GM12878 (cell line): ENCODE measurements at regions not wholly inside any gene's neighbourhood (a gene's known extent, or its start where the extent isn't known, plus 50 kb on each side); places are given as distances from the start of the nearest gene placed in this dataset.

ENCODE experiments used
- ATAC-seq: fragments of 200-7000 bp; cut with Tn5 transposase; 3 replicates; pipeline ENCODE4 v1.9.1; 2020; ENCODE audit warnings: mild to moderate bottlenecking, moderate library complexity
- BruUV-seq: library from RNA; stranded (reverse); fragments of 400-500 nt; replicated peaks from 2 replicates; lab custom pipeline; 2021; lab: Mats Ljungman, UMichigan
- CTCF ChIA-PET: fragments of 300-600 bp; sonication (Branson Sonifier 250); formaldehyde crosslinking; extraction: SDS; loops from one replicate; lab custom pipeline; 2021; ENCODE audit warnings: inconsistent platforms; lab: Yijun Ruan, JAX
- POLR2A ChIA-PET: fragments of 350-600 bp; formaldehyde crosslinking; extraction: SDS; loops from one replicate; lab custom pipeline; 2021; ENCODE audit warnings: inconsistent platforms; lab: Charles Lee
- RAD21 ChIA-PET: fragments of 300-600 bp; sonication (Branson Sonifier 250); formaldehyde crosslinking; loops from one replicate; lab custom pipeline; 2023; ENCODE audit warnings: antibody characterized with exemption; ENCODE audit not compliant: unreplicated experiment; lab: Charles Lee
- SMC1A ChIA-PET: fragments of 300-600 bp; sonication (Branson Sonifier 250); formaldehyde crosslinking; loops from one replicate; lab custom pipeline; 2023; ENCODE audit not compliant: unreplicated experiment, uncharacterized antibody; lab: Charles Lee
- DNase-seq: peaks from one replicate; pipeline ENCODE4 v3.0.0-alpha.2; 2011; ENCODE audit warnings: low read depth, low spot score
- FAIRE-seq: peaks from 3 replicates; lab custom pipeline; 2011; peaks lifted over from hg19 to GRCh38; lab: Jason Lieb, UNC
- H2AFZ ChIP-seq: 2 replicates; pipeline ENCODE4 v1.6.0; 2011; ENCODE audit warnings: low read depth, low read length, control low read depth; ENCODE audit not compliant: control insufficient read depth
- H3K27ac ChIP-seq: 2 replicates; pipeline ENCODE4 v1.5.1; 2011; ENCODE audit warnings: control low read depth; ENCODE audit not compliant: control insufficient read depth, insufficient read depth
- H3K27me3 ChIP-seq, 2 experiments: replicated peaks in 1 of 2; 2 replicates each; pipeline versions ENCODE4 v1.6.0 to v1.6.1; 2011; ENCODE audit warnings: low read length in 1 of 2; ENCODE audit not compliant: control insufficient read depth in 2 of 2, insufficient read depth in 2 of 2
- H3K36me3 ChIP-seq, 2 experiments: 2 replicates each; pipeline ENCODE4 v1.5.1; 2011; ENCODE audit warnings: low read length in 1 of 2; ENCODE audit not compliant: control insufficient read depth in 2 of 2, insufficient read depth in 2 of 2
- H3K4me1 ChIP-seq: 2 replicates; pipeline ENCODE4 v1.6.1; 2011; ENCODE audit warnings: mild to moderate bottlenecking, low read length, moderate library complexity, mixed read lengths; ENCODE audit not compliant: control insufficient read depth, insufficient read depth
- H3K4me2 ChIP-seq: 2 replicates; pipeline ENCODE4 v1.6.0; 2011; ENCODE audit warnings: control low read depth; ENCODE audit not compliant: control insufficient read depth, insufficient read depth
- H3K4me3 ChIP-seq: fragments of 200-600 bp; sonication (generic); 2 replicates; pipeline ENCODE4 v1.5.1; 2016
- H3K79me2 ChIP-seq: 2 replicates; pipeline ENCODE4 v1.6.0; 2011; ENCODE audit warnings: low read length; ENCODE audit not compliant: control insufficient read depth, insufficient read depth
- H3K9ac ChIP-seq: 2 replicates; pipeline ENCODE4 v1.8.0; 2011; ENCODE audit warnings: low read length, control low read depth, mixed read lengths; ENCODE audit not compliant: control insufficient read depth, insufficient read depth
- H3K9me3 ChIP-seq: replicated peaks from 3 replicates; pipeline ENCODE4 v1.5.1; 2011; ENCODE audit warnings: mild to moderate bottlenecking, low read length; ENCODE audit not compliant: control insufficient read depth, insufficient read depth
- H4K20me1 ChIP-seq: 2 replicates; pipeline ENCODE4 v1.6.0; 2011; ENCODE audit not compliant: control insufficient read depth, insufficient read depth
- CBX5 ChIP-seq: sonication (generic); IDR thresholded peaks from 2 replicates; pipeline ENCODE4 v1.6.1; 2016; ENCODE audit warnings: low read depth, moderate library complexity, mild to moderate bottlenecking, inconsistent platforms
- PML ChIP-seq: IDR thresholded peaks from 2 replicates; pipeline ENCODE4 v1.6.1; 2012; ENCODE audit warnings: low read length, inconsistent platforms
- SPI1 ChIP-seq: IDR thresholded peaks from 2 replicates; pipeline ENCODE4 v1.6.1; 2011; ENCODE audit warnings: low read depth, mild to moderate bottlenecking, low read length, moderate library complexity, borderline replicate concordance; ENCODE audit not compliant: insufficient read depth
- WGBS: methylation state at CpG from one replicate; pipeline ENCODE4 v1.1.6; 2016; ENCODE audit warnings: low lambda C conversion rate; ENCODE audit not compliant: insufficient replicate concordance, insufficient coverage; ENCODE audit errors: missing lambda C conversion rate; 5-methylcytosine and 5-hydroxymethylcytosine counted together
- in situ Hi-C: fragments of 300-500 bp; cut with MboI; formaldehyde crosslinking; loops from 9 replicates; pipeline ENCODE4 v1.14.3; 2018; ENCODE audit warnings: mixed read lengths
- intact Hi-C: fragments of 100-400 bp; cut with micrococcal nuclease; formaldehyde crosslinking; loops from one replicate; pipeline ENCODE4 v1.14.2; 2022; ENCODE audit not compliant: unreplicated experiment

- Histone ChIP-seq H2AFZ (no peak overlapping the region), H3K4me1 (no peaks in the 10 kb centered on the region), H3K4me2 (no peak overlapping the region), H3K79me2 (no peaks in the 10 kb centered on the region), H3K9me3 (no peaks in the 10 kb centered on the region; the same call in 2 of the 3 replicates), H3K36me3 (no peaks in the 10 kb centered on the region), H3K27me3 (no peaks in the 10 kb centered on the region), H3K9ac (no peak overlapping the region), H3K27ac (no peak overlapping the region), H3K4me3 (no peak overlapping the region), H4K20me1 (no peaks in the 10 kb centered on the region)
- SMC1A ChIA-PET: no interaction called here
- DNase-seq (no peak), ATAC-seq (no peak), FAIRE-seq (no peak)
- POLR2A ChIA-PET: no interaction called here
- in situ Hi-C loops: no loop called here
- BruUV-seq: no TSS peak
- intact Hi-C loops: no loop called here
- CTCF ChIA-PET: no interaction called here
- WGBS: 15% methylated on average over 2 of the region's 2 CpGs
- RAD21 ChIA-PET: no interaction called here
- TF ChIP-seq PML (no peak), SPI1 (no peak)
These were observed 515.0 kb upstream of the TUSC1 start for GRCh38 chr9:26193237-26193636.

GRCh38 chr9:26191711-26192110, 513.5 kb upstream of the TUSC1 start:
- H3K4me2 ChIP-seq: no peak overlapping the region
- BruUV-seq: no TSS peak
- no peaks in the 10 kb centered on the region; the same call in 2 of the 3 replicates for H3K9me3 ChIP-seq
- 95% methylated on average over 1 of the region's 1 CpG for WGBS
- no peak overlapping the region for H3K27ac ChIP-seq
- CTCF ChIA-PET: no interaction called here
- no peak overlapping the region for H2AFZ ChIP-seq
- POLR2A ChIA-PET: no interaction called here
- intact Hi-C loops (no loop called here), in situ Hi-C loops (no loop called here)
- H3K79me2 ChIP-seq: no peaks in the 10 kb centered on the region
- RAD21 ChIA-PET: no interaction called here
- no peaks in the 10 kb centered on the region for H3K4me1 ChIP-seq
- no peaks in the 10 kb centered on the region for H3K36me3 ChIP-seq
- TF ChIP-seq SPI1 (no peak), CBX5 (no peak)
- no peak for ATAC-seq
- no peak overlapping the region for H3K9ac ChIP-seq
- no peak overlapping the region for H3K4me3 ChIP-seq
- DNase-seq: no peak
- FAIRE-seq: no peak
- no peaks in the 10 kb centered on the region for H4K20me1 ChIP-seq
- SMC1A ChIA-PET: no interaction called here
- H3K27me3 ChIP-seq: no peaks in the 10 kb centered on the region
